Endometrium (tissue), 2 donors: ENCODE measurements at regions not wholly inside any gene's neighbourhood (a gene's known extent, or its start where the extent isn't known, plus 50 kb on each side); places are given as distances from the start of the nearest gene placed in this dataset.

Source experiments
- FAIRE-seq: peaks from 2 replicates; lab custom pipeline; 2012; peaks lifted over from hg19 to GRCh38; lab: Jason Lieb, UNC
- donor health status: control.
- donor health status: control.

- no peak for FAIRE-seq
Observed at GRCh38 chr2:43171789-43172188, 54.6 kb downstream of the ZFP36L2 start.

- FAIRE-seq, result no peak
Observed at GRCh38 chr2:43170405-43171105, 55.9 kb downstream of the ZFP36L2 start.

DNA sequence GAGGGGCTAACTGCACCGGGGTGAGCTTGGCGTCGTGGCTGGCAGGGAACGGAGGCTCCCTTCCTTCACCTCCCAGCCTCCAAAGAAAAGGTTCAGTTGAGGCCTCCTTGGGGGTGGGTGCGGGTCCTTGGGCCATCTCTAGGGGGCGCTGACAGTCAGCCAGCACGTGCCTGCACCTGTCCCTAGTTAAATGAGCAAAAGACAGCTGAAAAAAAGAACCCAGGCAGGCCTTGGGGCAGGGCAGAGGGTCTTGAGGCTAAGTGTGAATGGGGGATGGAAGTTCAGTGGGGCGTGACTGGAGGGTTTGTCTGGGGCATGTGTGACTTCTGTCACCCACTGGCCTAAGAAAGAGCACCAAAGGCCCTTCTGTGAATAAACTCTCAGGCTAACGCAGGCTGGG is 56.4 kb downstream of the ZFP36L2 start:
- FAIRE-seq, result no peak

GRCh38 chr2:43169099-43169945 is 57.1 kb downstream of the ZFP36L2 start:
- FAIRE-seq, result no peak

DNA sequence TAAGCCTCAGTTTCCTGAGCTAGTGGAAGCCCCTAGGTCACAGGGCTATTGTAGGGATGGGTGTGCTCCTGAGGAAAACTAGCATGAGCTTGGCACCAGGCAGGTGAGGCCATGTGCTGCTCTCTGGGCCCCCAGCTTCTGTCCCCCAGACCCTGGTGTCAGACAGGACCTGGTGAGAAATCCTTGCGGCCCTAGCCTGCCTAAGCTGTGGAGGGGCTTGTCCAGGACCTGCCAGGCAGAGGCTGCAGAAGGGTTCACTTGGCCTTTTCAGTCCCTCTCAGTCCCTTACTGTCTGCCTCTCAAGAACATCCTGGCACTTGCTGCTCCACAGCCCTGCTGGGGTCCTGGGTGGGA is 58.4 kb downstream of the ZFP36L2 start:
- FAIRE-seq, result no peak

DNA sequence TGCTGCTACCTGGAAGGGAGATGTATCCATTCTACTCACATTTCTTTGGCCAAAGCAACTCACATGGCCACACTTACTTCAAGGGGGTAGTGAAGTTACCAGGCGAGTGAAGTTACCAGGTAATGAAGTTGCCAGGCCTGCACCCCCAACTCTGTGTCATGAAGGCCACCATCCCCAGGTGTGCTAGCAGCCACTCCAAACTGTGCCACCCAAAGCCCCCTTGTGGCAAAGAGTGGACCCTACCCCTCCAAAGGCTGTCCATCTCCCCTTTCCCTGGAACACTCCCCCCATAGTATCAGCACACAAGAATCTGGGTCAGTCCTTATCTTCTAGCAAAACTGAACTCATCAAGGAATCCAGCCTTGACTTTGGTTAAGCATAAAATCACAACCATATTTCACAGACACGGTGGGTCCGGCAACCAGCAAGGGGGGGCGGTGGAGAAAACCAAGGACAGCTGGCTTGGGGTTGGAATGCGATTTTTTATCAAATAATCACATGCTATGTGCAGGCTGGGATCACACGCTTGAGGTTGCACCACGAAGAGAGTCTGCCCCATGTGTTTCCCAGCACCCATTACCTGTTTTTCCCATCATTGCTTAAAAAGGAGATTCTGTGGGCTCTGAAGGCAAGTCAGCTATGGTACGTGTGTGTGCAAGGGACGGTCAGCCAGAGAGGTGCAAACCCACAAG is 60.9 kb downstream of the ZFP36L2 start:
- no peak for FAIRE-seq

DNA sequence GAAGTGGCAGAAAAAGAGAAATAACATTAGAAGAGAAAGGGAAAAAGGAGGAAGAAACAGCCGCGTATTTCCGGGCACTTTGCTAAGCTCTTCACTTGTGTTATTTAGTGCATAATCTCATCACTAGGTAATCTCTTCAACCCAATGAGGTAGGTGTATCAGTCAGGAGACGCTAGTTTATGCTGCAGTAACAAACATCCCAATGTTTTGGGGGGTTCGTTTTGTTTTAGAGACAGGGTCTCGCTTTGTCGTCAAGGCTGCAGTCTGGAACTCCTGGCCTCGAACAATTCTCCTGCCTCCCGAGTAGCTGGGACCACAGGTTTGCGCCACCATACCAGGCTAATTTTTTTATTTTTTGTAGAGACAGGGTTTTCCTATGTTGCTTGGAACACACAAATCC is 61.7 kb downstream of the ZFP36L2 start:
- no peak for FAIRE-seq

DNA sequence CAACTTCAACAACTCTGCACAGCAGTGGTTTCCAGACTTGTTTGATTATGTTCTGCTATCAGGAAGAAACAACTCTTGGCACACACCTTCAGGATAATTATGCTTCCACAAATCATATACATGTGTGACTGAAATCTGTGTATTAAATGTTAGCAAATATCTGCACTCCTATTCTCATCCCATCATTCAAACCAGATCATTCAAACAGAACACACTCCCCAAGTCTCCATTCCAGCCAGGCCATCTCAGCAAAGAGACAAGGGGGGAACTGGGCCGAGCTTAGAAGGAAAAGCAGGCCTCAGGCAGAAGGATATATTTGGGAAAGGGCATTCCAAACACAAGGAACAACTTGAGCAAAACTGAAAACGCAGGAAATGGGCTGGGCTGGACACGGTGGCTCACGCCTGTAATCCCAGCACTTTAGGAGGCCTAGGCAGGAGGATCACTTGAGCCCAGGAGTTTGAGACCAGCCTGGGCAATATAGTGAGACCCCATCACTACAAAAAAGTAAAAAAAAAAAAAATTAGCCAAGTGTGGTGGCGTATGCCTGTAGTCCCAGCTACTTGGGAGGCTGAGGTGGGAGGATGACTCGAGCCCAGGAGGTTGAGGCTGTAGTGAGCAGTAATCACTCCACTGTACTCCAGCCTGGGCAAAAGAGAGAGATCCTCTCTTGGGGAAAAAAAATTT is 62.7 kb downstream of the ZFP36L2 start:
- FAIRE-seq, result no peak

- no peak for FAIRE-seq
Observed at GRCh38 chr2:43162511-43162776, 64.0 kb downstream of the ZFP36L2 start.

DNA sequence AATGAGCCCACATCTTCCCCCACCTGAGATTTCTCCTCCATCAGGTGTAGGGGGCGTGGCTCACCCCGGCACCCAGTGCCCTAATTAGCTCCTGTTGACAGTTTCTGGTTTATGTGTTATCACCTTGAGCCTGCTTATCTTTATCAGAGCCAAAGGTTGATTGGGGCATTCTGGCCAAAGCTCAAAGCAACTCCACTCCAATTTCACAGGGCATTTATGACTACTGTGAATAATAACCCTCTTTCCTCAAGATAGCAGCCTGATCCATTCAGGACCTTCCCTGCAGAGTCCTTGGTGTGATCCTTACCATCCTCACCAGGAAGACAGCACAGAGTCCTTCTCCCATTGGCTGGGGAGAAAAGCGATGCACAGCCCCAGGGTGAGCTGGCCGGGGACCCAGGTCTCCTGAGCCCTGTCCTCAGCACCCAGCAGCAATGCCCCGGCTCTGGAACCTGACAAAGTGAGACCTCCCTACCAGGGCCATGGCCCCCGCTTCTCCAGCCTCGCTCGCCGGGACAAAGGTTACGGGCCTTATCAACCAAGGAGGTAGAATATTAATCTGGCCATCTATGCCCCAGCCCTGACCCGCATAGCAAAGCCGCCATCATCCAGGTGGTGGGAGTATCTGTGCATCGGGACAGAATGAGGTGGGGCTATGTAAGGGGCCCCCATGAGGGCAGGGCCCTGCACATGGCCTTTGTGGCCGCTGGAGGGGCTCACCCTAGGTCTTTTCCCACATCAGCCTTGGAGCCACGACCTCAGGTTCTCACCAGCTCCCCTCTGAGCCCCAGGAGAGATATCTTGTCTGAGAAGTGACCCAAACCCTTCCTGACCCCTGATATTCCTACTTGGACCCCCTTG is 64.5 kb downstream of the ZFP36L2 start:
- FAIRE-seq, result no peak

DNA sequence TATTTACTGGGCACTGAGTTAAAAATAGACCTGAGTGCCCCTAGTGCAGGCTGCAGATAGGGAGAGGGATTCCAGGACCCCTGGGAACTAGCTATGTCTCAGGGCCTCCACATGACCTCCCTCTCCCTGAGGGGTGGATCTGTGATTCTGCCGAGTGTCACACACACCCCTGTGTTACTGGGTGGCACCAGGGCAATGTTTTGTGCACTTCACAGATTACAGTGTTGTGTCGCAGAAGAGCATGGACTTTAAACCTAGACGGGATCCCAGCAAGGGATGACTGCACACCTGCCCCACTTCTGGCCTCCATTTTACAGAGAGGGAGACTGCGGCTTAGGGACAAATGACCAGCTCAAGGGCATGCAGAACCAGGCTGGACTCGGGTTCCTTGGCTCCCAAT is 65.6 kb downstream of the ZFP36L2 start:
- no peak for FAIRE-seq

DNA sequence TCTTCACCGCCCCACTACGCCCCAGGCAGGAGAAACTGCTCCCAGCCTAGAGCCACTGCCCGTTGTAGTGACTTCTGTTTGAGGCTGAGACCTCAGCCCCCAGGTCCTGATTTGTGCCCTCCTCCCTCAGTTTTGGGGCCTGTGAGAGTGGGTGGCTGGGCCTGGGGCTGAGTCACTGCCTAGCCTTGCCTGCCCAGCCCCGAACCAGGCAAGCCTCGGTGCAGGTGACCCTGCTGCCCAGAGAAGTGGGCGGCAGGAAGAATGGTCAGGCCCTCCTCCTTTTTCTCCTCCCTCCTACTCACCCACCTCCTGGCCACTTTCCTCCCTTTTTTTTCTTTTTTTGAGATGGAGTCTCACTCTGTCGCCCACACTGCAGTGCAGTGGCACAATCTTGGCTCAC is 66.6 kb downstream of the ZFP36L2 start:
- no peak for FAIRE-seq

- no peak for FAIRE-seq
Observed at GRCh38 chr2:43158259-43158880, 68.0 kb downstream of the ZFP36L2 start.

- FAIRE-seq, result no peak
Observed at GRCh38 chr2:43157506-43158246, 68.7 kb downstream of the ZFP36L2 start.

DNA sequence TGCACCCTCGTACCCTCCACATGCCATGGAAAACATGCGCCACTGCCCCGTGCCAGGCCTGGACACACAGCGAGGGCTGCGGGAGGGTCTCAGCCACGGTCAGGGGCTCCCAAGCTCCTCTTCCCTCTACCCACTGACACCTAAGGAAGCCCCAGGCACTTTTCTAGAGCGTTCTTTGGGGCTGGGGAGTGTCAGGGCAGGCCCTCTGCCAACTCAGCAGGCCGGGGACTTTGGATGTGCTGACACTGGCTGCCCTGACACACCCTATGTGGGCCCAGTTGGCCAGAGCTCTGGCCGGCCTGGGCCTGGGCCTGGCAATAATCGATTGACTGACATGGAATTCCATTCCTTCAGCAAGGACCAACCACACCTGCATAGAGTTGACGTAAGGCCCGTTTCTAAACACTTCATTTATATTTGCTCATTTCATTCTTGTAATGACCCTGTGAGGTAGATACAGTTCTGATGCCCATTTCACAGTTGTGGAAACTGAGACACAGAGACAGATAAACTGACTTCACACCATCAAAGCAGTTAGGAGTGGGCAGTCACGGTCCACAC is 70.5 kb downstream of the ZFP36L2 start:
- no peak for FAIRE-seq

DNA sequence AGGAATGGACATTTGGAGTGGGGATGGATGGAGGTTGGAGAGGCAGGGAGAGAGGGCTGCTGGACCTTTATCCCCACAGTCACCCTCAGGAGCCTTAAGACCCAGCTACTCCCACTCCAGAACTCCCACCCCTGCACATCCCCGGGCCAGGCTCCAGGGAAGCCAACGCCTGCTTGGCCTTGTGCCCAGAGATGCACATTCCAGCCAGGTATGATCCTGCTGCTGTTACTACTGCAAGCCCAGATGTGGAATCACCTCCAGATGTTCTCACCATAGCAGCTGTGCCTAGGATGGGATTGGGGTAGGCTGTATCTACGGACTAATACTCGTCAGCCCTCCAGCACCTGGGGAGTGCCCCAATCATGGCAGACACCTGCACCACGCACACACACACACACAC is 71.7 kb downstream of the ZFP36L2 start:
- no peak for FAIRE-seq

DNA sequence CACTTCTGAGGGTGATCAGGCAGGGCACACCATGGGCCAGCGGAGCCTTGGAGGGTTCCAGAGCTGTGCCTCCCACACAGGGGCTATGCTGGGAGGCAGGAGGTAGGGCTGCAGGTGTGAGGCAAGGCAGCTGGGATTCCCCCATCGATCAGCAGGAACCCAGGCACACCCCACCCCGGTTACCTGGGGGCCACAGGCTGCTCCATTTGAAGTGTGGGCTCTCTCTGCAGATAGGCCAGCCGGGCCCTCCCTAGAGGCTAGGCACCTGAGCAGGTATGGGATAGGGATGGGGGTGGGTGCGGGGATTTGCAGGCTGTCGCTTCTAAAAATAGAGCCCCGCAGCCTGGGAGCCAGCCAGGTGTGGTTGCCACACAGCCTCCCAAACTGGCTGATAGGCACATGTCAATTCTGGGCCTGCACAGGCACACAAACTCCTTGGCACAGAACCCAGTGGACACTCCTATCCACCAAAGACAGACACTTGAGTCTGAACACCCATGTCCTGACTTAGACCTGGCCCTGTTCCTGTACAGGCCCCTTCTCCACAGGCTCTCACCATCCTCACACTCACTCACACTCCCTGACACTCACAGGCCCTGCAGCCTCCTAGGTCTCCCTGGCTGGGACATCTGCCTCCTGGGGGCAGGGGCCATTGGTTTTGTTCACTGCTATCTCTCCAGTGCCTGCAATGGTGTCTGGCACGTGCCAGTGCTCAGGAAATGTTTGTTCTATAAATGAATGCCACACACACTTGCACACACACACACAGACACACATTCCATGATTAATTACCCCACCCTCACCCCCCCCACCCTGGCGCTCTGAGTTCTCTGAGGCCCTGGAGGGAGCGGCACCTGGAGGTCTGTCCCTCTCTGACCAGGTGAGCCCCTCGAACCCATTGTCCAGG is 73.4 kb downstream of the ZFP36L2 start:
- FAIRE-seq, result no peak

GRCh38 chr2:43152186-43152585 is 74.2 kb downstream of the ZFP36L2 start:
- FAIRE-seq, result no peak

DNA sequence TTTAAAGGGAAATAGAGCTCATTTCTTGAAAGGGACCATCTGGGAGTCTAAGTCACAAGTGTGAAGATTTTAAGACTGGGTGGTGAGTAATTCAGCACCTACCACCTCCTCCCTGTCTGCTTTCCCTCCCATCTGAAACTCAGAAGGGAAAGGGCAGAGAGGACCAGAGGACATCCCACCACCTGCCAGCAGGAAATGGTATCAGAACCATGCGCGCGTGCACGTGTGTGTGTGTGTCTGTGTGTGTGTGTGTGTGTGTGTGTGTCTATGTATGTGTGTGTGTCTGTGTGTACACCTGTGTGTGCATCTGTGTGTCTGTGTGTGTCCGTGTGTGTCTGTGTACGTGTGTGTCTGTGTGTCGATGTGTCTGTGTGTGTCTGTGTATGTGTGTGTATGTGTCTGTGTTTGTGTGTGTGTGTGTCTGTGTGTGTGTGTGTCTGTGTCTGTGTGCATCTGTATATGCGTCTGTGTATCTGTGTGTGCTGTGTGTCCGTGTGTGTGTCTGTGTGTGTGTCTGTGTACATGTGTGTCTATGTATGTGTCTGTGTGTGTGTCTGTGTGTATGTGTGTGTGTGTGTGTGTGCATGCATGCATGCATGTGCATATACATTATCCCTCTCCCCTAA is 76.8 kb downstream of the ZFP36L2 start:
- FAIRE-seq, result no peak
